ENCODE measurements at regions not wholly inside any gene's neighbourhood (a gene's known extent, or its start where the extent isn't known, plus 50 kb on each side); places are given as distances from the start of the nearest gene placed in this dataset.

DNA sequence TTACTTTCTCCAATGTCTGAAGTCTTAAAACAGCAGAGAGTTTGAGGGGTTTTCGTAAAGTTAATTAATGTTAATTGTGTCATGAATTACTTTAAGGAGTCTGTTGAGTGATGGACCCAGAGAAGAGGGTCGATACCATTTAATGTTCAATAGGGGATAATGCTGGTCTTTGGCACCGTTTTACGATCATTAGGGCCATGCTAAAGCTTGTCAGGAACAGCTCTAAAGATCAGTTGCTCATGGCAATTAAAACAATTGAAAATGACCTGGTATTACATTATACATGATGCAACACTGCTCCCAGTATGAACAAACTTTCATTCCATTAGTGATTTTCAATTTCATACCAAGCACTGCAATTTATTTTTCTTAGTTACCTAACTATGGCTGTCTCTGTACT lies 296.9 kb downstream of the ETV1 start:
- TF ChIP-seq, protein P1, sequence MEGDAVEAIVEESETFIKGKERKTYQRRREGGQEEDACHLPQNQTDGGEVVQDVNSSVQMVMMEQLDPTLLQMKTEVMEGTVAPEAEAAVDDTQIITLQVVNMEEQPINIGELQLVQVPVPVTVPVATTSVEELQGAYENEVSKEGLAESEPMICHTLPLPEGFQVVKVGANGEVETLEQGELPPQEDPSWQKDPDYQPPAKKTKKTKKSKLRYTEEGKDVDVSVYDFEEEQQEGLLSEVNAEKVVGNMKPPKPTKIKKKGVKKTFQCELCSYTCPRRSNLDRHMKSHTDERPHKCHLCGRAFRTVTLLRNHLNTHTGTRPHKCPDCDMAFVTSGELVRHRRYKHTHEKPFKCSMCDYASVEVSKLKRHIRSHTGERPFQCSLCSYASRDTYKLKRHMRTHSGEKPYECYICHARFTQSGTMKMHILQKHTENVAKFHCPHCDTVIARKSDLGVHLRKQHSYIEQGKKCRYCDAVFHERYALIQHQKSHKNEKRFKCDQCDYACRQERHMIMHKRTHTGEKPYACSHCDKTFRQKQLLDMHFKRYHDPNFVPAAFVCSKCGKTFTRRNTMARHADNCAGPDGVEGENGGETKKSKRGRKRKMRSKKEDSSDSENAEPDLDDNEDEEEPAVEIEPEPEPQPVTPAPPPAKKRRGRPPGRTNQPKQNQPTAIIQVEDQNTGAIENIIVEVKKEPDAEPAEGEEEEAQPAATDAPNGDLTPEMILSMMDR (IDR thresholded peaks at IDR 0.05; ENCODE audit: borderline replicate concordance, extremely low read depth, low read length, poor library complexity, severe bottlenecking), result no peak
- no peak for TF ChIP-seq EZH2 (IDR thresholded peaks at IDR 0.05; ENCODE audit: borderline replicate concordance, low read depth, low read length, severe bottlenecking)

Measured in DND-41 (cell line).